ENCODE measurements at regions not wholly inside any gene's neighbourhood (a gene's known extent, or its start where the extent isn't known, plus 50 kb on each side); places are given as distances from the start of the nearest gene placed in this dataset.

DNA sequence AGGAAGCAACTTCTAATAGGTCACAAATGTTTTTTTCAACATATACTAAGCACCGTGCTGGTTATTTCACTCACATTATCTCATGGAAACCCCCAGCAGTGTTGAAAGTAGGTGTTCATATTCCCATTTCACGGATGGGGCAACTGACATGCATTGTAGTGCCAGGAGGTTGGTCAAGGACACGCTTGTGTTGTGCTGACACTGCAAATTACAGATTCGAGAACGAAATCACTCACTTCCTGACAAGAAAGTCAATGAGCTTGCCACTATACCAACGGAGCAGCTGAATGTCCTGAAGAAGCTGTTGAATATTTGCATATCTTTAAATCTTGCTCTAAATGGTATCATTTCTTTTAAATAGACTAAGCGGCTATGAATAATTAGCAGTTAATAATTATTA, 378.0 kb upstream of the C16orf82 start:
- TF ChIP-seq, protein P1, sequence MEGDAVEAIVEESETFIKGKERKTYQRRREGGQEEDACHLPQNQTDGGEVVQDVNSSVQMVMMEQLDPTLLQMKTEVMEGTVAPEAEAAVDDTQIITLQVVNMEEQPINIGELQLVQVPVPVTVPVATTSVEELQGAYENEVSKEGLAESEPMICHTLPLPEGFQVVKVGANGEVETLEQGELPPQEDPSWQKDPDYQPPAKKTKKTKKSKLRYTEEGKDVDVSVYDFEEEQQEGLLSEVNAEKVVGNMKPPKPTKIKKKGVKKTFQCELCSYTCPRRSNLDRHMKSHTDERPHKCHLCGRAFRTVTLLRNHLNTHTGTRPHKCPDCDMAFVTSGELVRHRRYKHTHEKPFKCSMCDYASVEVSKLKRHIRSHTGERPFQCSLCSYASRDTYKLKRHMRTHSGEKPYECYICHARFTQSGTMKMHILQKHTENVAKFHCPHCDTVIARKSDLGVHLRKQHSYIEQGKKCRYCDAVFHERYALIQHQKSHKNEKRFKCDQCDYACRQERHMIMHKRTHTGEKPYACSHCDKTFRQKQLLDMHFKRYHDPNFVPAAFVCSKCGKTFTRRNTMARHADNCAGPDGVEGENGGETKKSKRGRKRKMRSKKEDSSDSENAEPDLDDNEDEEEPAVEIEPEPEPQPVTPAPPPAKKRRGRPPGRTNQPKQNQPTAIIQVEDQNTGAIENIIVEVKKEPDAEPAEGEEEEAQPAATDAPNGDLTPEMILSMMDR (IDR thresholded peaks at IDR 0.05; ENCODE audit: low read depth, low read length) = no peak
- TF ChIP-seq POLR2A (IDR thresholded peaks at IDR 0.05; ENCODE audit: extremely low read depth, insufficient read length) = no peak
- TF ChIP-seq, protein P2, sequence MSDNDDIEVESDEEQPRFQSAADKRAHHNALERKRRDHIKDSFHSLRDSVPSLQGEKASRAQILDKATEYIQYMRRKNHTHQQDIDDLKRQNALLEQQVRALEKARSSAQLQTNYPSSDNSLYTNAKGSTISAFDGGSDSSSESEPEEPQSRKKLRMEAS (IDR thresholded peaks at IDR 0.05; ENCODE audit: low read depth, low read length) = no peak
- no peak for TF ChIP-seq MYC (IDR thresholded peaks at IDR 0.05; ENCODE audit: low read depth, low read length)
- no peak overlapping the region for H3K4me3 ChIP-seq (ENCODE audit: low read depth, low read length)
- no peak for DNase-seq (ENCODE audit: low read depth)

DNA sequence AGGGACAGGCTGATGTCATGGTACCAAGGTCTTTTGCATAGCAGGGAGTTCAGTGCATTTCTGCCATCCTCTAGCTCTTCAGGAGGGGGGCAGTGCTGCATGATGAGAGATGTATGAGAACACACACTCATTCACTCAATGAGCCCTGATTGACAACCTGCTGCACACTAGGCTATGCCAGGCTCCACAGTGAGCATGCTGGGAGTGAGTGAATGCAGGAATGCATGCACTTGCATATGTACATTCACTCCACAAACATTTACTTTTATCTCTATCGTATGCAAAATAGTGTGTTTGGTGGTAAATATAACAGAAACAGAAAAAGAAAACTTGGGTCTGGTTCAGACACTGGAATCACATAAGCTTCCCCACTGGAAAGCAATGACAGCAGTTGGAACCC, 374.1 kb upstream of the C16orf82 start:
- H3K4me3 ChIP-seq (ENCODE audit: low read depth, low read length) = no peak overlapping the region
- DNase-seq (ENCODE audit: low read depth) = no peak
- TF ChIP-seq, protein P1 (IDR thresholded peaks at IDR 0.05; ENCODE audit: low read depth, low read length) = no peak
- TF ChIP-seq, protein P2 (IDR thresholded peaks at IDR 0.05; ENCODE audit: low read depth, low read length) = no peak
- TF ChIP-seq POLR2A (IDR thresholded peaks at IDR 0.05; ENCODE audit: extremely low read depth, insufficient read length) (no peak), MYC (IDR thresholded peaks at IDR 0.05; ENCODE audit: low read depth, low read length) (no peak)

DNA sequence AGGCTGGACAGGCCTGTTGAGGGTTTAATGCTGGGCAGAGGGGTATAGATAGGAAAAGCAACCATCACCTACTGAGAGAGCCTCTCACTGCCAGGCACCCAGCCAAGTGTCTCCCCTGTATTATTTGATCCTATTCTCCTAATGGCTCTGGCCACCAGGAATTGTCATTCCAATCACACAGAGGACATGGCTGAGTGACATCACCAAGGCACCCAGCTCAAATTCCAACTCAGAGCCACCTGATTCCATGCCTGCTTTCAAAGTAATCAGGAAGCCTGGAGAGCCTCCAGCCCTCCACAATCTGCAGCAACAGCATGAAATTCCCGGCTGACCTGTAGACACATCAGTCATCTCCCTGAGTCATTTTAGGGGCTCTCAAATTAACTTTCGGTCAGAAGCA, 368.9 kb upstream of the C16orf82 start:
- TF ChIP-seq MYC (IDR thresholded peaks at IDR 0.05; ENCODE audit: low read depth, low read length) (no peak), POLR2A (IDR thresholded peaks at IDR 0.05; ENCODE audit: extremely low read depth, insufficient read length) (no peak)
- TF ChIP-seq, protein P1 (IDR thresholded peaks at IDR 0.05; ENCODE audit: low read depth, low read length) = no peak
- TF ChIP-seq, protein P2 (IDR thresholded peaks at IDR 0.05; ENCODE audit: low read depth, low read length) = no peak
- DNase-seq (ENCODE audit: low read depth) = no peak

DNA sequence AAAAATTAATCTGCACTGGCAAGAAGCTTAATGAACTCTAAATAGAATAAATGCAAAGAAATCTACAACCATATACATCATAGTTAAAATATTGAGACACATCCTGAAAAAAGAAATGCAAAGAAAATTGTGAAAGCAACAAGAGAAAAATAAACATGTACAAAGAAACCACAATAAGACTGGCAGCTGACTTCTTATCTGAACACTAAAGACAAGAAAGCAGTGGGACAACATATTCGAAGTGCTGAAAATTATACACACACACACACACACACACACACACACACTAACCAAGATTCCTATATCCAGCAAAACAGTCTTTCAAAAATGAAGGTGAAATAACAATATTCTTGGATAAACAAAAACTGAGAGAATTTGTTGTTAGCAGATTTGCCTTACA, 366.5 kb upstream of the C16orf82 start:
- no peak for DNase-seq (ENCODE audit: low read depth)
- no peak overlapping the region for H3K4me3 ChIP-seq (ENCODE audit: low read depth, low read length)
- TF ChIP-seq POLR2A (IDR thresholded peaks at IDR 0.05; ENCODE audit: extremely low read depth, insufficient read length) = no peak
- TF ChIP-seq, protein P2 (IDR thresholded peaks at IDR 0.05; ENCODE audit: low read depth, low read length) = no peak
- TF ChIP-seq MYC (IDR thresholded peaks at IDR 0.05; ENCODE audit: low read depth, low read length) = no peak
- TF ChIP-seq, protein P1 (IDR thresholded peaks at IDR 0.05; ENCODE audit: low read depth, low read length) = no peak

More for the DNA sequence above, 368.9 kb upstream of the C16orf82 start:
- no peak overlapping the region for H3K4me3 ChIP-seq (ENCODE audit: low read depth, low read length)

DNA sequence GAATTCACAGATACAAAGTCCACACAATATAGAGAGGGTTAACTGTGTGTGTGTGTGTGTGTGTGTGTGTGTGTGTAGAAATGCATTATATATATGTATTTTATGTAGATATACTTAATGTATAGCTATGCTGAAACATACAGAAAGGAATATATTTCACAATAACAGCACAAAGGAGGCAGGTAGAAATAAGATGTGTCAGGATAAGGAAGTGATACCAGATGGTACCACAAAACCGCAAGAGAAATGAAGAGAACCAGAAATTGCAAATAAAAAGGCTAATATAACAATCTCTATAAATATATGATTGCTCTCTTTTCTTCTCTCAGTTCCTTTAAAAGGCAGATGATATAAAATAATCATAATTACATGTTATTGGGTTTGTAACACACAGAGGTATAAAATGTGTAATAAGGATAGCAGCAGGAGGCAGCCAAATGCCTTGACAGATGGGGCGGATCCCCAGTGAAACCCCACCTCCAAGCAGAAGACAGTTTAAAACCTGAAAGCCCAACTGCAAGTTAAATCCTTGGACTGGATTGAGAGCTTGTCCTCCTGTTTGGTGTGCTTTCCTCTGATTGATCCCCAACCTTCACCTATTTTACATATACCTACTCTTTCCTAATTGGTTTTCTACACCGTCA, 365.4 kb upstream of the C16orf82 start:
- no peak for TF ChIP-seq MYC (IDR thresholded peaks at IDR 0.05; ENCODE audit: low read depth, low read length)
- no peak for TF ChIP-seq POLR2A (IDR thresholded peaks at IDR 0.05; ENCODE audit: extremely low read depth, insufficient read length)
- TF ChIP-seq, protein P2 (IDR thresholded peaks at IDR 0.05; ENCODE audit: low read depth, low read length) = no peak
- TF ChIP-seq, protein P1 (IDR thresholded peaks at IDR 0.05; ENCODE audit: low read depth, low read length) = no peak

More for the DNA sequence above, 365.4 kb upstream of the C16orf82 start:
- H3K4me3 ChIP-seq (ENCODE audit: low read depth, low read length) = no peak overlapping the region
- DNase-seq (ENCODE audit: low read depth) = peak; percentile 1
